ENCODE measurements at regions not wholly inside any gene's neighbourhood (a gene's known extent, or its start where the extent isn't known, plus 50 kb on each side); places are given as distances from the start of the nearest gene placed in this dataset.

DNA sequence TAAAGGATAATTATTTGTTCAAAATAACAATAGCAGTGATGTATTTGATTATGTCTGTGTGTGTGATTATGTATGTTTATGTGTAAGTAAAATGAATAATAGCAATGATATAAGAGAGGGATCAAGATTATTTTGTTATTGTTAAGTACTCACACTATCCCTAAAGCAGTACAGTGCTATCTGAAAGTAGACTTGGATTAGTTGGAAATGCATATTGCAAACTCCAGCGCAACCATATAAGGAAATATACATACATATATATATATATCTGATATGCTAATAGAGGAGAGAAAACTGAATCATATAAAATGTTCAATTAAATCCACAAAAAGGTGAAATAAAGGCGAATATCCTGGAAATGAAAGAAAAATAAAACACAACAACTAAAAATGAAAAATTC lies 268.4 kb downstream of the HINT1 start:
- peaks cover 2% of the 10 kb centered on the region for H3K4me1 Mint-ChIP-seq
- H3K27ac Mint-ChIP-seq: no peak overlapping the region
- H3K9me3 Mint-ChIP-seq: peaks cover 30% of the 10 kb centered on the region
- TF ChIP-seq, protein P1, sequence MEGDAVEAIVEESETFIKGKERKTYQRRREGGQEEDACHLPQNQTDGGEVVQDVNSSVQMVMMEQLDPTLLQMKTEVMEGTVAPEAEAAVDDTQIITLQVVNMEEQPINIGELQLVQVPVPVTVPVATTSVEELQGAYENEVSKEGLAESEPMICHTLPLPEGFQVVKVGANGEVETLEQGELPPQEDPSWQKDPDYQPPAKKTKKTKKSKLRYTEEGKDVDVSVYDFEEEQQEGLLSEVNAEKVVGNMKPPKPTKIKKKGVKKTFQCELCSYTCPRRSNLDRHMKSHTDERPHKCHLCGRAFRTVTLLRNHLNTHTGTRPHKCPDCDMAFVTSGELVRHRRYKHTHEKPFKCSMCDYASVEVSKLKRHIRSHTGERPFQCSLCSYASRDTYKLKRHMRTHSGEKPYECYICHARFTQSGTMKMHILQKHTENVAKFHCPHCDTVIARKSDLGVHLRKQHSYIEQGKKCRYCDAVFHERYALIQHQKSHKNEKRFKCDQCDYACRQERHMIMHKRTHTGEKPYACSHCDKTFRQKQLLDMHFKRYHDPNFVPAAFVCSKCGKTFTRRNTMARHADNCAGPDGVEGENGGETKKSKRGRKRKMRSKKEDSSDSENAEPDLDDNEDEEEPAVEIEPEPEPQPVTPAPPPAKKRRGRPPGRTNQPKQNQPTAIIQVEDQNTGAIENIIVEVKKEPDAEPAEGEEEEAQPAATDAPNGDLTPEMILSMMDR (IDR thresholded peaks at IDR 0.05; ENCODE audit: unreplicated experiment): no peak
- H3K4me3 Mint-ChIP-seq: peak overlapping the region; percentile 60
- H3K36me3 Mint-ChIP-seq: no peaks in the 10 kb centered on the region
- no peaks in the 10 kb centered on the region for H3K27me3 Mint-ChIP-seq (ENCODE audit: low read depth)
- DNase-seq (ENCODE audit: low spot score in 2 of 2, unreplicated experiment in 2 of 2): no peak

DNA sequence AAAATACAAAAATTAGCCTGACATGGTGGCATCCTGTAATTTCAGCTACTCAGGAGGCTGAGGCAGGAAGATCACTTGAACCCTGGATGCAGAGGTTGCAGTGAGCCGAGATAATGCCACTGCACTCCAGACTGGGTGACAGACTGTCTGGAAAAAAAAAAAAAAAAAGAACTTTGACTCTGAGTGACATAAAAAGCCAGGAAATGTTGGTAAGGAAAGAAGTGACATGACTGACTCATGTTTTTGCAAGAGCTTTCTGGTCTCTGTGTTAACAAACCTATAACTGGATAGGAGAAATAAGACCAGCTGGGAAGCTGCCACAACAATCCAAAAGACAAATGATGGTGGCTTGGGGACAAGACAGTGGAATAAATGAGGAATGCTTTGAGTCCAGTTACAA lies 272.1 kb downstream of the HINT1 start:
- Mint-ChIP-seq H3K27me3 (ENCODE audit: low read depth) (no peaks in the 10 kb centered on the region), H3K4me3 (no peak overlapping the region), H3K9me3 (peaks cover 23% of the 10 kb centered on the region), H3K27ac (no peak overlapping the region), H3K36me3 (no peaks in the 10 kb centered on the region), H3K4me1 (peaks cover 2% of the 10 kb centered on the region)
- TF ChIP-seq, protein P1 (IDR thresholded peaks at IDR 0.05; ENCODE audit: unreplicated experiment): no peak
- no peak for DNase-seq (ENCODE audit: low spot score in 2 of 2, unreplicated experiment in 2 of 2)

DNA sequence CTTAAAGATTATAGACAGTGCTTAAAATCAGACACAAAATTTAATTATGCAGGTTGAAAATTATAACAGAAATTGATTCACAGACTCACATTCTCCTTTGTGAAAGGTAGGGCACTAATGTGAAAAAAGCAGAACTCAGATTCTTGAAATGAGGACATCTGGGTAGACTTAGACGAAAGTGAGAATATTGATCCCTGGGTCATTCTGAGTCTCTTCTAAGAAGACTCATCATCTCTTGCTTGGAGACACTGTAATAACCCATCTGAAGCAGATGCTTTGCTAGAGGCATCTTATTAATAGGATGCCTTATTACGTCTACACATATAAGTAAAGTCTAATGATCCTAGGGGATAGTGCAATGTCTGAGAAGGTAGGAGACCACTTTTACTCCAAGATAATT lies 274.4 kb downstream of the HINT1 start:
- H3K27me3 Mint-ChIP-seq (ENCODE audit: low read depth): peaks cover 5% of the 10 kb centered on the region

DNA sequence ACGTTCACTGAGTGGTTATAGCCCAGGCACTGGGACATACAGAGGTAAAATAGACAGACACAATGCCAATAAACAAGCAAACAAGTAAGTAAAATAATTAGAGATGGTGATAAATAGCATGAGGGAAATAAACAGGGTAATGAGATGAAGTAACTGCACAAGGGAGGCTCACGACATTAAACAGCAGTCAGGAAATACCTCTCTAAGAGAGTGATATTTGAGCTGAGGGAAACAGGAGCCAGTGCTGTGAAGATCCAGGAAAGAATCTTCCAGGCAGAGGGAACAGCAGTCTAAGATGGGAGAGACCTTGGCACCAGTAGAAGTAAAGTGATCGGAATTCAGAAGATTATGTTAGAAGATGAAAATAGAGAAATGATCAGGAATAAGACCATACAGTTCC lies 279.4 kb downstream of the HINT1 start:
- no peak for DNase-seq (ENCODE audit: low spot score in 2 of 2, unreplicated experiment in 2 of 2)
- Mint-ChIP-seq H3K4me3 (no peak overlapping the region), H3K36me3 (no peaks in the 10 kb centered on the region), H3K27me3 (ENCODE audit: low read depth) (peaks cover 5% of the 10 kb centered on the region), H3K4me1 (peaks cover 2% of the 10 kb centered on the region), H3K27ac (no peak overlapping the region), H3K9me3 (no peaks in the 10 kb centered on the region)
- TF ChIP-seq, protein P1 (IDR thresholded peaks at IDR 0.05; ENCODE audit: unreplicated experiment): no peak

More for the DNA sequence above, 274.4 kb downstream of the HINT1 start:
- DNase-seq (ENCODE audit: low spot score in 2 of 2, unreplicated experiment in 2 of 2): no peak
- no peaks in the 10 kb centered on the region for H3K36me3 Mint-ChIP-seq
- TF ChIP-seq, protein P1 (IDR thresholded peaks at IDR 0.05; ENCODE audit: unreplicated experiment): no peak
- H3K27ac Mint-ChIP-seq: no peak overlapping the region
- H3K4me1 Mint-ChIP-seq: peaks cover 2% of the 10 kb centered on the region
- peaks cover 10% of the 10 kb centered on the region for H3K9me3 Mint-ChIP-seq
- no peak overlapping the region for H3K4me3 Mint-ChIP-seq

DNA sequence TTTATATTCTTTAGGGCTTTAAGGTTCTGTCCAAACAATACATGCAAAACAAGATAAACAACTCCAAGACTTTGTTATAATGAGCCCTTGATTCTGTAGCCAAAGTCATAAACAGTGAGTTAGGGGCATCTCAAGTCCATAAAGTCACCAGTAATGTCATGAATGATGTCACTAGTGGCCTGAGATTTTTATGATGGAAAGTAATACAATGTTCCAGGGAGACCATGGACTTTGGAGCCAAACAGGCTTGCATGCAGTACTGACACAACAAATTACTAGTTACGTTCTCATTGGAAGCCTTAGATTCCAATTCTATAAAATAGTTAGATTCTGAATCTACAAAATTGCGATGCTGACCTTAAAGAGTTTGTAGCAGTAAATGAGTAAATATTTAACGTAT lies 280.0 kb downstream of the HINT1 start:
- H3K4me1 Mint-ChIP-seq: peaks cover 2% of the 10 kb centered on the region
- no peak overlapping the region for H3K27ac Mint-ChIP-seq
- TF ChIP-seq, protein P1 (IDR thresholded peaks at IDR 0.05; ENCODE audit: unreplicated experiment): no peak

DNA sequence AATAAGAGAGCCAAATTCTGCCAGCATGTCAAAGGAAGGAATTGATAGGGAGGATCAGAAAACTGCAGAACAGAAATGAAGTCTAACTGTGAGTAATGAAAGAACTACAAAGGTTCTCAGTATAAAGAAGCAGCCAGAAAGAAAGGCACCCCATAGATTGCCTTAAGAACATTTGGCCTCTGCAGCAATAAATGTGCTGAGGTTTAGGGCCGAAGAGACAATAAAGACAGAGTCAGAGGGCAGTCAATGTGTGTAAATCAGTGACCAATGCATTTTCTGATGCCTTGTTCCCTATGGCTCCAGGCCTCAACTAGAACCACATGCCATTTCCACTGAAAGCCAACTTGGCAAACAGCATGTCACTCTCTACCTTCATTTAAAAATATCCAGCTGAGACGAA lies 281.0 kb downstream of the HINT1 start:
- TF ChIP-seq, protein P1 (IDR thresholded peaks at IDR 0.05; ENCODE audit: unreplicated experiment): no peak
- Mint-ChIP-seq H3K27me3 (ENCODE audit: low read depth) (peaks cover 5% of the 10 kb centered on the region), H3K9me3 (no peaks in the 10 kb centered on the region), H3K4me1 (peaks cover 2% of the 10 kb centered on the region), H3K4me3 (no peak overlapping the region), H3K27ac (no peak overlapping the region), H3K36me3 (no peaks in the 10 kb centered on the region)
- no peak for DNase-seq (ENCODE audit: low spot score in 2 of 2, unreplicated experiment in 2 of 2)

More for the DNA sequence above, 280.0 kb downstream of the HINT1 start:
- no peaks in the 10 kb centered on the region for H3K36me3 Mint-ChIP-seq
- DNase-seq (ENCODE audit: low spot score in 2 of 2, unreplicated experiment in 2 of 2): no peak
- no peaks in the 10 kb centered on the region for H3K9me3 Mint-ChIP-seq
- H3K27me3 Mint-ChIP-seq (ENCODE audit: low read depth): peaks cover 5% of the 10 kb centered on the region
- no peak overlapping the region for H3K4me3 Mint-ChIP-seq
